Loucy (cell line): ENCODE measurements at regions not wholly inside any gene's neighbourhood (a gene's known extent, or its start where the extent isn't known, plus 50 kb on each side); places are given as distances from the start of the nearest gene placed in this dataset.
"Not testable (repeated sequence)": the region's sequence is repeated elsewhere in the genome, so short reads cannot be mapped to it uniquely, and the experiment has no call there.

ENCODE experiments used
- H2AFZ ChIP-seq: fragments of 200-600 bp; sonication (generic); 2 replicates; pipeline ENCODE4 v1.6.0; 2016; ENCODE audit warnings: antibody characterized with exemption, mild to moderate bottlenecking, low read length, moderate library complexity
- H3F3A ChIP-seq: fragments of 200-600 bp; 2 replicates; pipeline ENCODE4 v1.6.0; 2016; ENCODE audit warnings: antibody characterized with exemption, low read depth, mild to moderate bottlenecking
- H3K27me3 ChIP-seq: fragments of 200-600 bp; sonication (generic); 2 replicates; pipeline ENCODE4 v1.6.1; 2014; ENCODE audit warnings: low read length, mild to moderate bottlenecking; ENCODE audit not compliant: insufficient read depth, poor library complexity, severe bottlenecking
- H3K36me3 ChIP-seq: fragments of 200-600 bp; sonication (generic); 2 replicates; pipeline ENCODE4 v1.6.1; 2016; ENCODE audit warnings: low read length; ENCODE audit not compliant: insufficient read depth
- H3K4me1 ChIP-seq: fragments of 200-600 bp; sonication (generic); 2 replicates; pipeline ENCODE4 v1.5.1; 2014; ENCODE audit warnings: low read length, mild to moderate bottlenecking; ENCODE audit not compliant: insufficient read depth, poor library complexity, severe bottlenecking
- H3K4me2 ChIP-seq: fragments of 200-600 bp; sonication (generic); 2 replicates; pipeline ENCODE4 v1.6.0; 2014; ENCODE audit warnings: antibody characterized with exemption, low read length, low read depth, mild to moderate bottlenecking; ENCODE audit not compliant: poor library complexity, severe bottlenecking
- H3K4me3 ChIP-seq: fragments of 200-600 bp; sonication (generic); 2 replicates; pipeline ENCODE4 v1.5.1; 2014; ENCODE audit warnings: low read length, mild to moderate bottlenecking, mixed read lengths; ENCODE audit not compliant: poor library complexity, severe bottlenecking
- H3K79me2 ChIP-seq: fragments of 200-600 bp; sonication (generic); 2 replicates; pipeline ENCODE4 v1.6.1; 2014; ENCODE audit warnings: low read length; ENCODE audit not compliant: insufficient read depth
- H3K9ac ChIP-seq: fragments of 200-600 bp; sonication (generic); 2 replicates; pipeline ENCODE4 v1.6.0; 2014; ENCODE audit warnings: mild to moderate bottlenecking, low read depth, low read length, moderate library complexity; ENCODE audit not compliant: poor library complexity, severe bottlenecking
- H3K9me2 ChIP-seq: fragments of 200-600 bp; sonication (generic); replicated peaks from 2 replicates; pipeline ENCODE4 v1.6.1; 2016; ENCODE audit warnings: low read depth, low read length, mixed read lengths
- H3K9me3 ChIP-seq: fragments of 200-600 bp; sonication (generic); 2 replicates; pipeline ENCODE4 v1.6.1; 2014; ENCODE audit warnings: mild to moderate bottlenecking, antibody characterized with exemption, low read length, low read depth; ENCODE audit not compliant: insufficient read depth
- H4K20me1 ChIP-seq: fragments of 200-600 bp; sonication (generic); 2 replicates; pipeline ENCODE4 v1.6.0; 2014; ENCODE audit warnings: antibody characterized with exemption, low read length, mild to moderate bottlenecking; ENCODE audit not compliant: insufficient read depth, poor library complexity, severe bottlenecking
- EZH2phosphoT487 ChIP-seq: fragments of 200-600 bp; IDR thresholded peaks from 2 replicates; pipeline ENCODE4 v1.6.1; 2018; ENCODE audit warnings: antibody characterized with exemption, mild to moderate bottlenecking, moderate library complexity, borderline replicate concordance
- TF ChIP-seq, protein P1 (sequence below): fragments of 200-600 bp; sonication (generic); conservative IDR thresholded peaks from 2 replicates; pipeline ENCODE4 v1.5.1; 2014; ENCODE audit warnings: mild to moderate bottlenecking, antibody characterized with exemption, low read length

DNA sequence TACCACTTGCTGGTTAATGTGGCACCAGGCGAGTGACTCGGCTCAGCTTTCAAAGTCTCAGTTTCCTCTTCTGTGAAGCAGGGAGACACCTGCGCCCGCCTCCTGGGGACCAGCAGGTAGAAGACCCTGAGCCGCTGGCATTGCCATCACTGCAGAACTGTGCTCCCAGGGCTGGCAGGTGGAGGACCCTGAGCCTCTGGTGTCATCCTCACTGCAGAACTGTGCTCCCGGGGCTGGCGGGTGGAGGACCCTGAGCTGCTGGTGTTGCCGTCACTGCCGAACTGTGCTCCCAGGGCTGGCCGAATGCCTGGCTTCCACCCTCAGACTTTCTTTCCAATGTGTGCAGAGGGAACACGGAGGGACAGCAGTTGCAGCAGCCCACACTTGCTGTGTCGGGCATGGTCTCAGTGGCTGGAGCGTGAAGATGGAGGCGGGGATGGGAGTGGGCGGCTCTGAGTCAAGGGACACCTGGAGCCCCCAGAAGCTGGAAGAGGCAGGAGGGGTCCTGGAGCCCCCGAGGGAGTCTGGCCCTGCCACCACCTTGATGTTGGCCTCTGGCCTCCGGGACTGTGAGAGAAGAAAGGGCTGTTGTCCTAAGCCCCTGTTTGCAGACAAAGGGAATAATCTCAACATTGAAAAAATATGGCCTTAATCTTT lies 75.8 kb upstream of the METTL9 start:
- no peak overlapping the region for H3K4me3 ChIP-seq
- H4K20me1 ChIP-seq: no peaks in the 10 kb centered on the region
- no peaks in the 10 kb centered on the region for H3K27me3 ChIP-seq
- H3K79me2 ChIP-seq: peaks cover 12% of the 10 kb centered on the region
- no peaks in the 10 kb centered on the region for H3K4me1 ChIP-seq
- H3K9me2 ChIP-seq: no peaks in the 10 kb centered on the region
- TF ChIP-seq, protein P1, sequence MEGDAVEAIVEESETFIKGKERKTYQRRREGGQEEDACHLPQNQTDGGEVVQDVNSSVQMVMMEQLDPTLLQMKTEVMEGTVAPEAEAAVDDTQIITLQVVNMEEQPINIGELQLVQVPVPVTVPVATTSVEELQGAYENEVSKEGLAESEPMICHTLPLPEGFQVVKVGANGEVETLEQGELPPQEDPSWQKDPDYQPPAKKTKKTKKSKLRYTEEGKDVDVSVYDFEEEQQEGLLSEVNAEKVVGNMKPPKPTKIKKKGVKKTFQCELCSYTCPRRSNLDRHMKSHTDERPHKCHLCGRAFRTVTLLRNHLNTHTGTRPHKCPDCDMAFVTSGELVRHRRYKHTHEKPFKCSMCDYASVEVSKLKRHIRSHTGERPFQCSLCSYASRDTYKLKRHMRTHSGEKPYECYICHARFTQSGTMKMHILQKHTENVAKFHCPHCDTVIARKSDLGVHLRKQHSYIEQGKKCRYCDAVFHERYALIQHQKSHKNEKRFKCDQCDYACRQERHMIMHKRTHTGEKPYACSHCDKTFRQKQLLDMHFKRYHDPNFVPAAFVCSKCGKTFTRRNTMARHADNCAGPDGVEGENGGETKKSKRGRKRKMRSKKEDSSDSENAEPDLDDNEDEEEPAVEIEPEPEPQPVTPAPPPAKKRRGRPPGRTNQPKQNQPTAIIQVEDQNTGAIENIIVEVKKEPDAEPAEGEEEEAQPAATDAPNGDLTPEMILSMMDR: no peak
- TF ChIP-seq EZH2phosphoT487: no peak
- H3K9me3 ChIP-seq: no peaks in the 10 kb centered on the region
- no peak overlapping the region for H3K9ac ChIP-seq
- H2AFZ ChIP-seq: no peak overlapping the region
- H3K4me2 ChIP-seq: no peak overlapping the region
- no peaks in the 10 kb centered on the region for H3K36me3 ChIP-seq
- H3F3A ChIP-seq: no peaks in the 10 kb centered on the region

DNA sequence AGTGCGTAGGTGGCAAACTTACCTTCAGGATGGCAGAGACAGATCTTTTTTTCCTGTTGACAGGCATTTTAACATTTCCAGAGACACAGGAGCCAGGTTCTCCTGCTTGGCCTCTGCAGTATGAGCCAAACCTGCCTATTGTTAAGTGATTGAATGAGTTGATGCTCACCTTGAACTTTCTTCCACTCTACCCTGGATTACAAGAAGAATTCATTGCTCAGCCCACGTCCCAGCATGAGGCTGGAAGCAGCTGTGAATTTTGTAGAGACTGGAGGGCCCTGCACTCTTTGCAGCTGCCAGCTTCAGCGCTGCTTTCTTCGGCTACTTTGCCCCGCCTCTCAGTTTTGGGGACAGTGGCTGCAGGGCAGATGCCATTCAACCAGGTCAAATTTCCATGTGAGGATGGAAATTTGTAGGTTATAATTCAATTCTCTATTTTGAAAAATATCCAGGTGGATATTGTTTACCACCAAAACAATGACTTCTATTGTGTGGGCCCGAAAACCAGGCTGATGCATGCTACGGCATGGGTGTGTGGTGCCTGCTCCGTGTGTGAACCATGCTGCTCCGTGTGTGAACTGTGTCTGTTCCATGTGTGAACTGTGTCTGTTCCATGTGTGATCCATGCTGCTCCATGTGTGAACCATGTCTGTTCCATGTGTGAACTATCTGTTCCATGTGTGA lies 75.2 kb upstream of the METTL9 start:
- TF ChIP-seq EZH2phosphoT487: no peak
- TF ChIP-seq, protein P1: no peak
- Histone ChIP-seq H3K36me3 (no peaks in the 10 kb centered on the region), H4K20me1 (no peaks in the 10 kb centered on the region), H3K9ac (no peak overlapping the region), H3K27me3 (no peaks in the 10 kb centered on the region), H2AFZ (no peak overlapping the region), H3K9me2 (no peaks in the 10 kb centered on the region), H3K79me2 (peaks cover 6% of the 10 kb centered on the region), H3K4me3 (no peak overlapping the region), H3F3A (no peaks in the 10 kb centered on the region), H3K9me3 (no peaks in the 10 kb centered on the region), H3K4me2 (no peak overlapping the region), H3K4me1 (no peaks in the 10 kb centered on the region)

DNA sequence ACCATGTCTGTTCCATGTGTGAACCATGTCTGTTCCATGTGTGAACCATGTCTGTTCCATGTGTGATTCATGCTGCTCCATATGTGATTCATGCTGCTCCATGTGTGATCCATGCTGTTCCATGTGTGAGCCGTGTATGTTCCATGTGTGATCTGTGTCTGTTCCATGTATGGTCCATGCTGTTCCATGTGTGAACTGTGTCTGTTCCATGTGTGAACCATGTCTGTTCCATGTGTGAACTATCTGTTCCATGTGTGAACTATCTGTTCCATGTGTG lies 74.7 kb upstream of the METTL9 start:
- not testable (repeated sequence) for H3K36me3 ChIP-seq, H4K20me1 ChIP-seq, H3K27me3 ChIP-seq, H3K4me2 ChIP-seq, H3K9ac ChIP-seq, H3K9me2 ChIP-seq, H3K9me3 ChIP-seq, H2AFZ ChIP-seq, H3K79me2 ChIP-seq, H3K4me1 ChIP-seq, H3F3A ChIP-seq, H3K4me3 ChIP-seq

DNA sequence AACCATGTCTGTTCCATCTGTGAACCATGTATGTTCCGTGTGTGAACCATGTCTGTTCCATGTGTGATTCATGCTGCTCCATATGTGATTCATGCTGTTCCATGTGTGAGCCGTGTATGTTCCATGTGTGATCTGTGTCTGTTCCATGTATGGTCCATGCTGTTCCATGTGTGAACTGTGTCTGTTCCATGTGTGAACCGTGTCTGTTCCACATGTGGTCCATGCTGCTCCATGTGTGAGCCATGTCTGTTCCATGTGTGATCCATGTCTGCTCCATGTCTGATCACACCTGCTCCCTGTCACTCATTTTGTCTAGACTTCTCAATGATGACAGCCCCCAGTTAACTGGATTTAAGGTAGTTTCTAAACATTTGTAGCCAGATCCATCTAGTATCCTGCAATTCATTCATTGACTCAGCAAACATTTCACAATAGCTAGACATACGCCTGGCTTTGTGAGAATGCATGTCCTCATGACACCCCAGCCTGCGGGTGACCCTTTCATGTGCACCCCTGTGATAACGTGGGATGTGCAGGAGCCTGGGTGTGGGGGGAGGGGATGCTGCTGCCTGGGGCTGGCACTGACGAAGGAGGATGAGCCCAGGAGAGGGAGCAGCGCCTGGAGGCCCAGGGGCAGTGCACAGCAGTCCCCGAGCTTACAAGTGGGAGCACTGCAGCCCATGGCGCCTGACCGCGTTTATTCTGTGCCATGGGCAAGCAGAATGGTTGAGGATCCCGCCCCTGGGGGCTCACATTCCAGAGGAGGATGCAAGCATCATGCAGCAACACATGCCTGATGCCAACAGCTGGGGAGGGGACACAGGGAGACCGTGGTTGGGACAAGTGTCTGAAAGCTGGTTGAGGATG lies 74.1 kb upstream of the METTL9 start:
- not testable (repeated sequence) for H3K4me3 ChIP-seq, H3K4me2 ChIP-seq, H3K9me2 ChIP-seq, H3K4me1 ChIP-seq, H3K9me3 ChIP-seq, H3K36me3 ChIP-seq, H3K9ac ChIP-seq, H3K79me2 ChIP-seq, H3K27me3 ChIP-seq, H3F3A ChIP-seq, H2AFZ ChIP-seq, H4K20me1 ChIP-seq
